ENCODE measurements at regions not wholly inside any gene's neighbourhood (a gene's known extent, or its start where the extent isn't known, plus 50 kb on each side); places are given as distances from the start of the nearest gene placed in this dataset.
"Not testable (repeated sequence)": the region's sequence is repeated elsewhere in the genome, so short reads cannot be mapped to it uniquely, and the experiment has no call there.

DNA sequence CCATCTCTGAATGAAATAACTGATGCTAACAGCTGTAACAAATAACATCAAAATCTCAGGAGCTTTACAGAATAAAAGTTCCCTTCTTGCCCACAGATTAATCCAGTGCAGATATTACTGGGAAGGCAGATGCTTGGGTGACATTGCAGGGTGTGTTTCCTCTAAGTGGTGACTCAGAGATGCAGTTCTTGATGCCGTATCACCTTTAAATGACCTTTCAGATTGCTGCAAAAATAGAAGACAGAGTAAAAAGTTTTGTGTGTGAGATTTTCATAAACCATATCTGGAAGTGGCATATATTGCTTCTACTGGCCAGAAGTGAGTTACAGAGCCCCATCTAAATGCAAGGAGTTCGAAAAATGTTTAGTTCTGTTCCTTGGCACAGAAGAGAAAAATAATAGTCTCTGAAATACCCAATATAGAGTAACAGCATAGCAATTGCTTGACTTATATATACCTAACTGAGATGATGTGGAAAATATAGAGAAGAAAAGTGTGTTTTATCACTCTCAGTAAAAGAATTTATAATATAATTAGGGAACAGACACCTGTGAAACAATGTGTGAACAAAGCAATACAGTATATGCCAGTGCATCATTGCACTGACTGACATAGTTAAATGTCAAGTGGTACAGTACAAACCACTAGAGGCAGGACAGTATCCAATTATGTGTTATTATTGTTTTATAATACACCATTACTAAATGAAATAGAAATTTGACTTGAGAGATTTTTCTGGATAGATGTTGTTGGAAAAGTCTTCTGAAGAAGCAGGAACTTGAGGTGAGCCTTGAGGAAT is 430.7 kb upstream of the CBLB start:
- in situ Hi-C loops (cut with MboI; ENCODE audit: low sequenced_read_pairs), result no loop called here

DNA sequence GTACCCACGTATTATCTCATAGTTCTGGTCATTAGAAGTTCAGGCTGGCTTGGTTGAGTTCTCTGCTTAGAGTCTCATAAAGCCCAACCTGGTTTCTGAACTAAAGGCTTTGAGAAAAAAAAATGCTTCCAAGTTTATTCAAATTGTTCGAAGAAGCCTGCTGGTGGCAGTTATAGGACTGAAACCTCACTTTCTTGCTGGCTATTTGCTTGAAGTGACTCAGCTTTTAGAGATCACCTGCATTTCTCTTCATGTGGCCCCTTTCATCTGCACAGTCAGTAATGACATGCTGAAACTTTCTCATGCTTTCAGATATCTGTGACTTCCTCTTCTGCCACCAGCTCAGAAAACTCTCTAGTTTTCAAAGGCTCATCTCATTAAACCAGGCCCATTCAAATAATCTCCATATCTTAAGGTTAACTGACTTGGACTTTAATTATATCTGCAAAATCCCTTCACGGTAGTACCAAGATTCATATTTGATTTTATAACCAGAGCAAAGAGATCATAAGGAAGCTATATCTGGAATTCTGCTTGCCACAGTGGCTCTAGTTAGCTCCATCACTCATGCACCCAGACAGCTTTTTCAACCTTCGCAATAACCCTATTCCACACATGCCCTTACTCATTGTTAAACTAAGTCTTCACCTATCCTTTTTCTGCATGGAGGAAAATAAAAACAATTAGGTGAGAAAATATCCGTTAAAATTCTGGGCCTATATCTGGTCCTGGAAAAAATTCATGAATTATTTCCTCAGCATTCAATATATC is 433.8 kb upstream of the CBLB start:
- in situ Hi-C loops (cut with MboI; ENCODE audit: low sequenced_read_pairs), result no loop called here

DNA sequence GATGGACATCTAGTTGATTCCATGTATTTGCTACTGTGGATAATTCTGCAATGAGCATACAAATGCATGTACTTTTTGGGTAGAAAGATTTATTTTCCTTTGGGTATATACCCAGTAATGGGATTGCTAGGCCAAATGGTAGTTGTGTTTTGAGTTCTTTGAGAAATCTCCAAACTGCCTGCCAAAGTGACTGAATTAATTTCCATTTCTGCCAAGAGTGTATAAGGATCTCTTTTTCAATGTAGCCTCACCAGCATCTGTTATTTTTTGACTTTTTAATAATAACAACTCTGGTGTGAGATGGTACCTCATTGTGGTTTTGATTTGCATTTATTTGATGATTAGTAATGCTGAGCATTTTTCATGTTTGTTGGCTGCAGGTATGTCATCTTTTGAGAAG is 435.0 kb upstream of the CBLB start:
- in situ Hi-C loops (cut with MboI; ENCODE audit: low sequenced_read_pairs), result no loop called here

DNA sequence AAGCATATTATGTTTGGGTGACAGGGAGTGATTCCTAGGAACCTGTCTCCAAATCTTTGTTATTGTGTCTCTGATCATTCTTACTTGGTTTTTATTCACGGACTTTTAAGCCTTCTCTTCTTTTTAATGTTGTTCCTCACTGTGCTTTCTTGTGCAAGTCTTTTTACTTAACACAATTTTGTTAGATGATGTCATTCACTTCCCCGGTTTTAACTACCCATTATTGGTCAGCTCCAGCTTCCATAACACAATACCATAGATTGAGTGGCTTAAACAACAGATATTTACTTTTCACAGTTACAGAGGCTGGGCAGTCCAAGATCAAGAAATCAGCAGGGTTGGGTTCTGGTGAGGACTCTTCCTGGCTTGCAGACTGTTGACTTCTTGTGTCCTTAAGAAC is 436.3 kb upstream of the CBLB start:
- in situ Hi-C loops (cut with MboI; ENCODE audit: low sequenced_read_pairs), result no loop called here

DNA sequence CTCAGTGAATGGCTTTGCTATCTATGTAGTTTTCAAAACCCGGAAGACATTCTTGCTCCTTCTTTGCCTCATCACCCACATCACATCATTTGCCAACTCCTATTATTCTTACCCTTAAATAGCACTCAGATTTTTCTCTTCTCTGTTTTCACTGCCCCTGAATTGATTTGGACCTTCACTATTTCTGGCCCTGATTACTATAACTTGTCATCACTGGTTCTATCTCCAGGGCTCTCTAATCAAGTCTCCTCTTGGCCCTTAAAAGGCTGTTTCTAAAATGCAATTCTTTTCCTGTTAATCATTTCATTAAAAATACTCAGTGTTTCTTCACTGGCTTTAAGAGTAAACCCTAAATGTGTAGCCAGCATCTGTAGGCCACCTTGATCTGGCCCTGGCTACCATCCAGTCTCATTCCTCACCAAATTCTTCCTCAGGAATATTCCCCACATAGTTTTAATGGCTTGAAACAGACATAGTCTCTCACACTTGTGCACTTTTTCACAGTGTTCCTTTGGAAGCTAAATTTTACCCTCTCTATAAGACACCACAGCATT is 437.1 kb upstream of the CBLB start:
- in situ Hi-C loops (cut with MboI; ENCODE audit: low sequenced_read_pairs), result no loop called here

DNA sequence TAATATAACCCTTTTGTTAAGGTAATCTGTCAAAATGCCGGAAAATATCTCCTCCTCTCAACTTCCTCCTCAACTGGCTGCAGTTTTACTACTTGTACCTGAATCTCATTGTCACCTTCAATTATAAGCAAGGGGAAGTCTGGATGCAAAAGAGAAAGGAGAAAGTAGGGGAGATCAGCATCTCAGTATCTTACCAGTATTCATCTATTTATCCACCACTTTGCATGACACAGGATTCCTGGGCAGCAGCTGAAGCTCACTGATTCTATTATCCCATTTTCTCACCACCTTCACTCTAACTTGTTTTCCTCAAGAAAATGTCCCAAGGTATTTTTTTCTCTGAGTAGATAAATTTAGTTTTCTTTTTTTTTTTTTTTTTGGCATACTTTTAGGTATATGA is 440.5 kb upstream of the CBLB start:
- in situ Hi-C loops (cut with MboI; ENCODE audit: low sequenced_read_pairs), result no loop called here

DNA sequence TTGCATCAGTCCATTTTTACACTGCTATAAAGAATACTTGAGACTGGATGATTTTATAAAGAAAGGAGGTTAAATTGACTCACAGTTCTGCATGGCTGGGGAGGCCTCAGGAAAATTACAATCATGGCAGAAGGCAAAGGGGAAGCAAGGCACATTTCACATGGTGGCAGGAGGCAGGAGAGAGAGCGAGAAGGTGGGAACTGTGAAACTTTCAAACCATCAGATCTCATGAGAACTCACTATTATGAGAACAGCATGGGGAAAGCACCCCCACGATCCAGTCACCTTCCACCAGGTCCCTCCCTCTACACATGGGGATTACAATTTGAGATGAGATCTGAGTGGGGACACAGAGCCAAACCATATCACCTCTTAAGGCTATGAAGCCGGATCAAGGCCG is 441.0 kb upstream of the CBLB start:
- in situ Hi-C loops (cut with MboI; ENCODE audit: low sequenced_read_pairs), result not testable (repeated sequence)

DNA sequence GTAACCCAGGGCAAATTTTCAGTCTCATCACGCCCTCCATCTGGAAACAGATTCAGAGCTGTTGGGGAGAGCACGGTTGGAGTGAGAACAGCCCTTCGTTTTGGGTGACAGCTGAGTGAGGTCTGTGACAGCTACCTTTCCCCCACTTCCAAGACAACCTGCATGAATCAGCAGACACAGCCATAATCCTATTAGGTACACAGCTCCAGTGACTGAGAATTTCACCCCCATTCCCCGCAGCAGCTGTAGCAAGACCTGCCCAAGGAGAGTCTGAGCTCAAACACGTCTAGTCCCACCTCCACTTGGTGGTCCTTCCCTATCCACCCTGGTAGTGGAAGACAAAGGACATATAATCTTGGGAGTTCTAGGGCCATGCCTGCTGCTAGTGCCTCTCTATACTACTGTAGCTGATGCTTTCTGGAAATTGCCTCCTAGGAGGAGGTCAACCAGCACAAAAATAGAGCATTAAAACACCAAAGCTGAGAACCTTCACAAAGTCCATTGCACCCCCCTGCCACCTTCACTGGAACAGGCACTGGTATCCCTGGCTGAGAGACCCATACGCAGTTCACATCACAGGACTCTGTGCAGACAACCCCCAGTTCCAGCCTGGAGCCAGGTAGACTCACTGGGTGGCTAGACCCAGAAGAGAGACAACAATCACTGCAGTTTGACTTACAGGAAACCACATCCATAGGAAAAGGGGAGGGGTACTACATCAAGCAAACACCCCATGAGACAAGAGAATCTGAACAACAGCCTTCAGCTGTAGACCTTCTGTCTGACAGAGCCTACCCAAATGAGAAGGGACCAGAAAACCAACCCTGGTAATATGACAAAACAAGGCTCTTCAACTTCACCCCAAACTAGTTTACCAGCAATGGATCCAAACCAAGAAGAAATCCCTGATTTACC is 448.6 kb upstream of the CBLB start:
- in situ Hi-C loops (cut with MboI; ENCODE audit: low sequenced_read_pairs), result no loop called here

DNA sequence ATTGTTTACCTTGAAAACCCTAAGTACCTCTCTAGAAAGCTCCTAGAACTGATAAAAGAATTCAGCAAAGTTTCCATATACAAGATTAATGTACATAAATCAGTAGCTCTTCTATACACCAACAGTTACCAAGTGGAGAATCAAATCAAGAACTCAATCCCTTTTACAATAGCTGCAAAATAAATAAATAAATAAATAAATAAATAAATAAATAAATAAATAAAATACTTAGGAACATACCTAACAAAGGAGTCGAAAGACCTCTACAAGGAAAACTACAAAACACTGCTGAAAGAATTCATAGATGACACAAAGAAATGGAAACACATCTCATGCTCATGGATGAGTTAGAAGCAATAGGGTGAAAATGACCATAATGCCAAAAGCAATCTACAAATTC is 452.6 kb upstream of the CBLB start:
- in situ Hi-C loops (cut with MboI; ENCODE audit: low sequenced_read_pairs), result not testable (repeated sequence)

DNA sequence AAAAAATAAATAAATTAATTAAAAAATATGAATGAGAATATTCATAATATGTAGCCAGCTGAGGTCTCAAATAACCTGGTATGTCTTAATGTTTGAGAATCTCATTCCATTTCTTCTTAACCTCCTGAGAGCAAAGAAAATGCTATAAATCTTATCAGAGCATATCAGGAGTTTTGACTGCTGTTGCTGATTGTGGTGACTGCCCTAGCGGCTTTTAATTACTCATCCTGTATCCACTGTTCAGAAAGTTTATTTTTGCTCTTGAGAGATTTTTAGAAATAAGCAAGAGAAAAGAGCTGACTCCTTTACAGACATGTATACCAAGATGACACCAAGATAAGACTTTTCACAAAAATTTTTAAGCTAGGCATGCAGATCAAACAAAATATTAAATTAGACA is 454.8 kb upstream of the CBLB start:
- in situ Hi-C loops (cut with MboI; ENCODE audit: low sequenced_read_pairs), result no loop called here

DNA sequence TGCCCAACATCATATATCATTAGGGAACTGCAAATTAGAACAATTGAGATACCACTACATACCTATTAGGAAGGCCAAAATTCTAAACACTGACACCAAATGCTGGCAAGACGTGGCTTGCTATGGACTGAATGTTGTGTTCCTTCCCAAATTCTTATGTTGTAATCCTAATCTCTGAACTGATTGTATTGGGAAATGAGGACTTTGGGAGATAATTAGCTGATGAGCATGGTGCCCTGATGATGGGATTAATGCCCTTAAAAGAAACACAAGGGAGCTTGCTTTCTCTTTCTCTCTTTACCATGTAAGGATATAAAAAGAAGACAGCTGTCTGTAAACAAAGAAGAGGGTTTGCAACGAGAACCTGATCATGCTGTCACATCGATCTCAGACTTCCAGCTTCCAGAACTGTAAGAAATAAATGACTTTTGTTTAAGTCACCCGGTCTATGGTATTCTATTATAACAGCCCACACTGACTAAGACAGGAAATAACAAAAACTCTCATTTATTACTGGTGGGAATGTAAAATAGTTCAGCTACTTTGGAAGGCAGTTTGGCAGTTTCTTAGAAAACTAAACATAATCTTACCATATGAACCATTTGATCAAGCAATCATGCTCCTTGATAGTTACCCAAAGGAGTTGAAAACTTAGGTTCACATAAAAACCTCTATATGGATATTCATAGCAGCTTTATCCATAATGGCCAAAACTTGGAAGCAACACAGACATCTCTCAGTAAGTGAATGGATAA is 458.3 kb upstream of the CBLB start:
- in situ Hi-C loops (cut with MboI; ENCODE audit: low sequenced_read_pairs), result no loop called here

DNA sequence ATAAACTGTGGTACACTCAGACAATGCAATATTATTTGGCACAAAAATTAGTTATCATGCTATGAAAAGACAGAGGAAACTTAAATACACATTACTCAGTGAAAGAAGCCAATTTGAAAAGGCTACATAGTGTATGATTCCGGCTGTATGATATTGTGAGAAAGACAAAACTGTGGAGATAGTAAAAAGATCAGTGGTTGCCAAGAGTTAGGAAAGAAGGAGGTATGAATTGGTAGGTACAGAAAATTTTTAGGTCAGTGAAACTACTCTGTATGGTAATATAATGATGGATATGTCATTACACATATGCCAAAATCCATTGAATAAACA is 458.8 kb upstream of the CBLB start:
- in situ Hi-C loops (cut with MboI; ENCODE audit: low sequenced_read_pairs), result no loop called here

DNA sequence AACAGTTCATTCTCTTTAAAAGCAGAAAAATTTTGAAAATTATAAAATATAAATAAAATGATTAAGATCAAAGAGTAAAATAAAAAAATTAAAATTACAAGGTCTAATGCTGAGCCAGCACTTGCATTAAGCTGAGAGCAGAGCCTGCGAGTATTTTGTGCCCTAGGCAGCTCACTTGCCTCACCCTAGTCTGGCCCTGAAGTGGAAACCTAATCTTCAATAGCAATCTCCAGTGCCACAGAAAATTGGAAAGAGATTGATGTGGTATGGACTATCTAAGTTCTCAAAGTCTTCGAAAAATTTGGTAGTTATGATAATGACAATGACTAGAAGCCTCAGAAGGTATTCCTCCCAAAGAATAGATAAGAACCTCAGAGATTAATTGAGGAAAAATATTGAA is 459.4 kb upstream of the CBLB start:
- in situ Hi-C loops (cut with MboI; ENCODE audit: low sequenced_read_pairs), result no loop called here

DNA sequence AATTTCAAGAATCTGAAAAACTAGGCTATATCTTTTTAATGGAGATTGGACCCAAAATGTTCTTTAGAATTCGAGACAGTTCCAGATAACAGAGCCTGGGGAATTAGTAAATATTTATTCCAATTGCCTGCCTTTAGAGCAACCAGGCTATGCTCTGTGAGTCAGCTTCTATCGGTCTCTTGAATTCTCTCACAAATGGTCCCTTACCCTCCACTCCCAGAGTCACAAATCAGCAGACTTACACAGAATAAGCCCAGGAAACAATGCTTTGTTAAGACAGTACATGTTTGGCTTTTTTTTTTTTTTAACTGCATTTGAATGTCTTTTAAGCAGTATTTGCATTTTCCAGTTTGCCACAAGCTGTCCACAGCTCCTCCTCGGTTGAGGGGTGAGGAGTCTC is 460.7 kb upstream of the CBLB start:
- in situ Hi-C loops (cut with MboI; ENCODE audit: low sequenced_read_pairs), result no loop called here

DNA sequence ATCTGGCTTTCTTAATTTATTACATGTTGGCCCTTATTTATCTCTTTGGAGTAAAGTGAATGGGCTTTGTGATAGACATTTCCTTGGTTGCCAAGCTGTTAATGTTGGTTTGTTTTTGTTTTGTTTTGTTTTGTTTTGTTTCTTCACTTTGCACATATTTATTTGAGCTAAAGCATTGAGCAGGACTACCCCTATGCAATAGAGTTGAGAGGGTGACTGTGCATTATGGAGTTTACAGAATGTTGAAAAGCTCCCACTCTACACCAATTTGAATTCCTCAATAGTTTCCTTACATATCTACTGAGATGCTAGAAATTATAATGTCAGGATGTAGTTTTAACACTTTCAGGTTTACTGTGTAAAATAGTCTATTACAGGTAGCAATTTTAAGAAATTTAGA is 462.8 kb upstream of the CBLB start:
- in situ Hi-C loops (cut with MboI; ENCODE audit: low sequenced_read_pairs), result no loop called here

DNA sequence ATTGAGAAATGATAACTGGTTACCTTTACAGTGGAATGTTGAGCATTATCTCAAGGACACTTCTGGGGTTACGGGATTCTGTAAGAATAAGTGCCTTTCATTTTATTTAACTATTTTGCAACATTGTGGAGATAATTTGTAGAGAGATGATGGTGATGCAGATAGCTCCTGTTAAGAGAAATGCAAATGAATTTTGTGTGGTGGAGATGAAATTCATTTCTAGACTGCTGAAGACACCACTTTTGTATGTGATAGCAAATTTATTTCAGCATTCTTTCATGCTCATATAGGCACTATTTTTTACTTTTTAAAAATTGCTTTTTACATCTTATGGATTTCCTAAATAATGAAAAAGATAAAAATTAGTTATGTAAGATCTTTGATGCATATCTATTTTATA is 463.3 kb upstream of the CBLB start:
- in situ Hi-C loops (cut with MboI; ENCODE audit: low sequenced_read_pairs), result no loop called here

DNA sequence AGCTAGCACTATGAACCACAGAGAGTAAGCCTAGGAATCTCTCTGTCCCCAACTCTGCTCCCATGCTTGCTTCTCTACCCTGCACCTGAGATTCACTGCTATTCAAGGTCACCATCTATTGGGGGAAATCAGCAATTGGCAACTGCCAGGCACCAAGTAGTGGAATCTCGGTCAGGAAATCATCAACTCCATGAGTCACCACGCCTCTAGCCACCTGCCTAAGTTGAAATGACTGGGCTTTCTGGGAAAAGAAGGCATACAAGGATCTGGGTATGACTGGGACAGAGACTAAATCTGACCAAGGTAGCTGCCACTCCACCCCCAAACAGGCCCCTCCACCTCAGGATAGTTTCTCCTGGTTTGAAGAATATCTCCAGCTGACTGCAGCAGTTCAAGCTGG is 464.1 kb upstream of the CBLB start:
- in situ Hi-C loops (cut with MboI; ENCODE audit: low sequenced_read_pairs), result no loop called here

DNA sequence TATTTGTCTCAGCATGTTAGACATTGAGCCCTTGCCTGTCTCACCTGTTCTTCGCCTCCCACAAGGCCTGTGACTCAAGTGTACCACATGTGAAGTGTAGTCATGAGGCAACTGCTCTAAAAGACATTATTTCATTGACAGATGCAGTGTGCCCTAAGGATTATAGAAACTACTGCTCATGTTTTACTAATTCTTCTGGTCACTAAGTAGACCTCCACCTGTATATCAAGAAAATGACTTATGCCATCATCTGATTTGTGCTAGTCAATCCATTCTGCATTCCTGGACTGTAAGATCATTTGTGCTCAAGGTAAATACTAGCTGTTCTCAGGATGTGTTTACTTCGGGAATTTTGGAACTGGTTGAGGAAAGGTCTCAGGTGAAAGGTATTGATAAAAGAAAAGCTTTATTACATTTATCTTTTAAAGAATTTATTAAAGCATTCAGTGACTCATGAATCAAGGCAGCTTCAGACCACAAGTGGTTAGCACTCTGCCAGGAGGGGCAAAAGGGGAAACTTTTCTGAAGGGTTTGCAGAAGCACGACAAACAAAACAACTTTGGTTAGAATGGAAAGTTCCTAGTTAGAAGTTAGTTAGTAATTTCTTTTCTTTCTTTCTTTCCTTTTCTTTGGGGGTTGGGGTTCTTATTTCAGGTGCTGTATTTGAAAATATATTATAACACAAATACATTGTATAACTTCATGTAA is 465.3 kb upstream of the CBLB start:
- in situ Hi-C loops (cut with MboI; ENCODE audit: low sequenced_read_pairs), result no loop called here

DNA sequence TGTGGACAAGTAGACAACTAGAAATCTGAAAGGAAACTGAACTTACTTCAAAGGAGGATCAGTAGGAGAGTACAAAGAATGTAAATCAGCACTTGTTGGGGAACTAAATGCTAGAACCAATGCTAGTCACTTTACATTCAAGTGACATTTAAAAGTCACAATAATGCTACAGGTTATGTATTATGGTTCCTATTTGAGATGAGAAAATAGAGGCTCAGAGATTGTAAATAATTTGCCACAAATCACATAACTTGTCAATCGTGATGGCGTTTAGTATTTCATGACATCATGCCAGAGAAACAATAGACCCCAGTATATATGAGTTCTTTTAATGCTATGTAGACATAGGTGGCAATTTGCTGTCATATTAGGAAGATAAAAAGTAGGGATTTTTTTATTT is 467.8 kb upstream of the CBLB start:
- in situ Hi-C loops (cut with MboI; ENCODE audit: low sequenced_read_pairs), result no loop called here

DNA sequence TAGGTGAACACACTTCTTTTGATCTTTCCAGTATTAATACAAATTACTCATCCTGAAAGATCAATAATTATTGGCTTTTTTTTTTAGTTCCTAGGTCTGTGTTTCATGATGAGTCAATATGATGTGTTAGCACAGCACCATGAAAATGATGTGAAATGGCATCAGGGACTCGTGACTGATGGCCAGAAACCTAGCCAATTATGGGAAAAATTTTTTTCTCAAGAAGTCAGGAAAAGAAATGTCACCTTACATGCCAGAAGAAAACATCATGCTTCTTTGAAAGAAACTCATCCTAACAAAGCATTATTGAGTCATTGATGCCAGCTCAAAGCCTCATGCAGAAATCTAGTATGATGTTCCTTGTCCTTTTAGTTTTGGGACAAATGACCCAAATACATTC is 468.3 kb upstream of the CBLB start:
- in situ Hi-C loops (cut with MboI; ENCODE audit: low sequenced_read_pairs), result no loop called here

Measured in HL-60/S4 (cell line).